GM10266 (cell line): ENCODE measurements at regions not wholly inside any gene's neighbourhood (a gene's known extent, or its start where the extent isn't known, plus 50 kb on each side); places are given as distances from the start of the nearest gene placed in this dataset.

ENCODE experiments used
- DNase-seq: peaks from one replicate; pipeline ENCODE4 v3.0.0; 2012; ENCODE audit errors: extremely low spot score
- TF ChIP-seq, protein P1 (sequence below): IDR thresholded peaks from 2 replicates; pipeline ENCODE4 v1.5.1; 2012; ENCODE audit warnings: mild to moderate bottlenecking, low read depth; ENCODE audit not compliant: control insufficient read depth, insufficient read depth; ENCODE audit errors: missing control alignments

DNA sequence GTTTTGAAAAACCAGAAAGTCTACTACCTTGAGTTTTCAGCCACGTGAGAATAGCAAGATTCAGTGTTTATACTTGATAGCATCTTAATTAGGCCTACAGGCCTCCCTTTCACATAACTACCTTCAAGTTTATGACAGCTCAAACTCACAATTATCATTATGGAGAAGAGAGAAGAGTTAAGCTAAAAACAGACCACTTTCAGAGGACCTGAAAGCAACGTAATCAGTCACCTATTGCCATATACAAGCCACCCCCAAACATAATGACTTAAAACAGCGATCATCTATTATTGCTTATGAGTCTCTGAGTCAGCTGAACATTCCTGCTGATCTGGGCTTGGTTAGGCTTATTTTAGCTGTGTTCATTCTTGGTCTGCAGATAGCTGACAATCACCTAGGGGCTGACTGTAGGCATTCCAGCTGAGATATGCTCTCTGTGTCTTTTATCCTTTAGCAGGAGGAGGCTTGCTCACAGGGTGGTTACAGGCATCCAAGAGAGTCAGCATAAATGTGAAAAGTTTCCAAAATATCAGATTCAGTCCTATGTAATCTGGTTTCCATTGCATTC, 130.9 kb downstream of the COX7C start:
- TF ChIP-seq, protein P1, sequence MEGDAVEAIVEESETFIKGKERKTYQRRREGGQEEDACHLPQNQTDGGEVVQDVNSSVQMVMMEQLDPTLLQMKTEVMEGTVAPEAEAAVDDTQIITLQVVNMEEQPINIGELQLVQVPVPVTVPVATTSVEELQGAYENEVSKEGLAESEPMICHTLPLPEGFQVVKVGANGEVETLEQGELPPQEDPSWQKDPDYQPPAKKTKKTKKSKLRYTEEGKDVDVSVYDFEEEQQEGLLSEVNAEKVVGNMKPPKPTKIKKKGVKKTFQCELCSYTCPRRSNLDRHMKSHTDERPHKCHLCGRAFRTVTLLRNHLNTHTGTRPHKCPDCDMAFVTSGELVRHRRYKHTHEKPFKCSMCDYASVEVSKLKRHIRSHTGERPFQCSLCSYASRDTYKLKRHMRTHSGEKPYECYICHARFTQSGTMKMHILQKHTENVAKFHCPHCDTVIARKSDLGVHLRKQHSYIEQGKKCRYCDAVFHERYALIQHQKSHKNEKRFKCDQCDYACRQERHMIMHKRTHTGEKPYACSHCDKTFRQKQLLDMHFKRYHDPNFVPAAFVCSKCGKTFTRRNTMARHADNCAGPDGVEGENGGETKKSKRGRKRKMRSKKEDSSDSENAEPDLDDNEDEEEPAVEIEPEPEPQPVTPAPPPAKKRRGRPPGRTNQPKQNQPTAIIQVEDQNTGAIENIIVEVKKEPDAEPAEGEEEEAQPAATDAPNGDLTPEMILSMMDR, result no peak
- DNase-seq, result no peak

DNA sequence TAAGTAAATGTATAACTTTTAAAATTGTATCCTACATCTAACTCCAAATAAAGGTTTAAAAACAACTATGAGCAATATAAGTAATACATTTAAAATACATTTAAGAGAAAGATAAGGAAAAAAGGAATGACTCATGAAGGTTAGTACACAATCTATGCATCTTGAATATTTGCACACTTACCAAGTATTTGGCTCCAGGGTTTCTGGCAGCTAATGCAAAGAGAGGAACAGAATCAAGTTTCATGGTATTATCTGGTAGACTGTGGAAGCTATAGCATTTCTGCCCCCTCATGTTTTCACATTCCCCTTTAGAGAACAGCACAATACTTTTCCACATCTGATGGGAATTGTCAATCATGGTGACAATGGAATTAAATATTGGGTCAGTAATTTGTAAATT, 132.1 kb downstream of the COX7C start:
- no peak for DNase-seq
- TF ChIP-seq, protein P1, result no peak

DNA sequence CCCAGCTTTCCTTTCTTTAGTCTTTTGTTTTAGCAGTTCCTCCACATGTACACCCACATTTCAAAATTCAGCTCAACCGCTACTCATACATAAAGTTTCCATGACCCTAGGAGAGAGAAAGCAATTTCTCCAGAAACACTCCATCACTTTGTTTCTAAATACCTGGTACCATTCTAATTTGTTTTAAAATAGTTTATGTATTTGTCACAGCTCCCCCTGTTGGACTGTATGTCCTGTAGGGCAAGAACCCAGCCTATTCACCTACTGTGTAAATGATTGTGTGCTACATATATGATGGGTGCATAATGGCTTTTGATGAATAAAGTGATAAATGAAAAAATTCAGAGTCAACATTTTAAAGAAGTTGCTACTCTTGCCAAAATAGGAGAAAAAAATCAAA, 139.1 kb downstream of the COX7C start:
- no peak for DNase-seq
- TF ChIP-seq, protein P1, result no peak

DNA sequence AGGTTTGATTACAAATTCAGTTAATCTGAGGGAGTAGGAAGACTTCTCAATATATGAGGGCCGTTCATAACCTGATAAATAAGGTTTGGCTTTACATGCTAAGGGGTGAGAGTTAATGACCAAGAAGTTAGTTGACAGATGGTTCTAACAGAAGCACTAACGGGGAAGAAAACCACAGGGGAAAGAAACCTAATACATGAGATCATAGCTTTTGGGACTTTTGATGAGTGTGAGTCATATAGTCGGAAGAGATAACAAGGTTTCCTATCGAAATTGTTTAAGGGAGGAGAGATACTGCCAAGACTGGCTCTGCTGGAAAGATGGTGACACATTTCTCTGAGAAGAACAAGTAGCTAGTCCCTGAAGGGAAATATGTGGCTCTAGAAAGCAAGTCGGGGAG, 140.1 kb downstream of the COX7C start:
- TF ChIP-seq, protein P1, result no peak

DNA sequence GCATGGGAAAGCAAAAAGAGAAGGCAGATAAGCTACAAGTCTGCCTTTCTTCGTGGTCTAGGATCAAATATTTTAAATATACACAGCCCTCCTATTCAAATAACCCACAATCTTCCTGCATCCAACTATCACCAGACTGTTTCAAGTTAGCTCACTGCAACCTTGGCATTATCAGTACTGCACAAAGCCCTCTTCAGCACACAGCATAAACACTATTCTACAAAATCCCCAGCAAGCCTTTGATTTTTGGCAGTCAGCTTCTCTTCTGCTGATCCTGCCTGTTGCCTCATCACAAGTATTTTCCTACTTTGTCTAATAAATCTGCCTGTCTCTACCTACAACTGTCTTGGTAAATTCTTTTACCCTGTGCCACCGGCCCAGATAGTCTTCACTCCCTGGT, 142.9 kb downstream of the COX7C start:
- DNase-seq, result no peak
- TF ChIP-seq, protein P1, result no peak

More for the DNA sequence above, 140.1 kb downstream of the COX7C start:
- no peak for DNase-seq

DNA sequence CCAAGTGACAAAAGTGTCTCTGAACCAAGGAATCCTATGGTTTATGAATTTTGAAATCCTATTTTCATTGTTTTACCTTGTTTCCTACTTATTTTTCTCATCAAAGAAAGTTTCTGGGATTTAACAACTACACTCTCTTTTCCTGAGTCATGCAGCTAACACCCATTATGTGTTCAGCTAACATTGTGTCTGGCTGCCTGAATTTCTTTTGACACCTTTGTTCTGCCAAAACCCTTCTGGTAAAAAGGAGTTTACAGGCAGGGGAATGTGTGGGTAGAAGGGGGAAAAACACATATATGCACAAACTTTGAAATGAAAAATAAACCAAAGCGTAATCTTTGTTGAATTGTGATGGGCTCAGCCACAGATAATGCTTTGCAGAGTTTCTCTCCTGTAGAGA, 146.2 kb downstream of the COX7C start:
- TF ChIP-seq, protein P1, result no peak
- DNase-seq, result no peak

DNA sequence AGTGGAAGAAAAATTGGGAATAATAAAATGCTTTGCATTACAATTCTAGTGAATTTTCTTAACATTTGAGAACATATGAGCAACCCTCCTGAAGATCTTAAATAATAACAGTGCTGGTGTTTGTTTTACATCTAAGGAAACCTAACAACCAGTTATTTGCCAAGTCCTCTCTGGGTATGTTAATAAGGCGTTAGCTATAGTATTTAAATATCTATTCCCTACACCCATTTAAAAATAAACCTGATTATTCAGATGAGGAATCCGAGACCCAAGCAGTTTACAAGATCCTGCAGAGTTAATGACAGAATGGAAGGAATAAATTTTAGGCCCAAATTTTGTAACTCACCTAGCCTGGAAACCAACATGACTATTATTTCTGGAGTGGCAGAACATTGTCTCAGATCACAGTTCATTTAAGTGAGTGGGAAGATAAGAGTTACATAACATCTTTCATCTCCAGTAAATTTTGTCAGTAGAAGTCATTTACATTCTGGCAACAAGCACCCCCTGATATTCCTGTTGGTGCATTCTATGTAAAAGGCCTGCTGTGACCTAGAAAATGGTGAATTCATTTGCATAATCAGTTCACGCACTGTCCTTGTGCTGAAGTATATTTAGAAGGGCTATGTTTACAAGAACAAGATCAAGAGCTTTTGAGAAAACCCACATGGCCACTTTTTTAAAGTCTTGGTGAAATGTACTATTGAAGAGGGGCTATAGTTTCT, 148.2 kb downstream of the COX7C start:
- TF ChIP-seq, protein P1, result no peak
- DNase-seq, result no peak
